HG03097 (cell line): ENCODE measurements at regions not wholly inside any gene's neighbourhood (a gene's known extent, or its start where the extent isn't known, plus 50 kb on each side); places are given as distances from the start of the nearest gene placed in this dataset.
"Not testable (repeated sequence)": the region's sequence is repeated elsewhere in the genome, so short reads cannot be mapped to it uniquely, and the experiment has no call there.

Source experiments
- ATAC-seq: cut with Tn5 transposase; IDR thresholded peaks from one replicate; pipeline ENCODE4 v1.9.1; 2021; ENCODE audit not compliant: unreplicated experiment, low FRiP score

GRCh38 chr6:11411593-11411992 lies 126.0 kb upstream of the TMEM170B start:
- no peak for ATAC-seq

GRCh38 chr6:11410539-11411307 lies 126.8 kb upstream of the TMEM170B start:
- no peak for ATAC-seq

GRCh38 chr6:11409371-11409770 lies 128.2 kb upstream of the TMEM170B start:
- no peak for ATAC-seq

GRCh38 chr6:11407414-11407813 lies 130.1 kb upstream of the TMEM170B start:
- no peak for ATAC-seq

- no peak for ATAC-seq
These were observed 132.7 kb upstream of the TMEM170B start for GRCh38 chr6:11404838-11405237.

GRCh38 chr6:11404081-11404480 lies 133.5 kb upstream of the TMEM170B start:
- no peak for ATAC-seq

- ATAC-seq: no peak
These were observed 134.4 kb upstream of the TMEM170B start for GRCh38 chr6:11403035-11403601.

GRCh38 chr6:11402581-11402980 lies 135.0 kb upstream of the TMEM170B start:
- not testable (repeated sequence) for ATAC-seq

GRCh38 chr6:11401954-11402353 lies 135.6 kb upstream of the TMEM170B start:
- ATAC-seq: not testable (repeated sequence)

GRCh38 chr6:11398451-11399326 lies 138.9 kb upstream of the TMEM170B start:
- ATAC-seq: no peak

- ATAC-seq: no peak
These were observed 139.7 kb upstream of the TMEM170B start for GRCh38 chr6:11397622-11398450.

GRCh38 chr6:11396860-11397259 lies 140.7 kb upstream of the TMEM170B start:
- no peak for ATAC-seq

GRCh38 chr6:11393713-11394627 lies 143.6 kb upstream of the TMEM170B start:
- no peak for ATAC-seq

GRCh38 chr6:11392778-11393507 lies 144.6 kb upstream of the TMEM170B start:
- ATAC-seq: no peak

GRCh38 chr6:11391934-11392777 lies 145.4 kb upstream of the TMEM170B start:
- no peak for ATAC-seq

- no peak for ATAC-seq
These were observed 147.6 kb upstream of the TMEM170B start for GRCh38 chr6:11389977-11390376.

GRCh38 chr6:11388983-11389944 lies 148.3 kb upstream of the TMEM170B start:
- no peak for ATAC-seq
